ENCODE measurements at regions not wholly inside any gene's neighbourhood (a gene's known extent, or its start where the extent isn't known, plus 50 kb on each side); places are given as distances from the start of the nearest gene placed in this dataset.

DNA sequence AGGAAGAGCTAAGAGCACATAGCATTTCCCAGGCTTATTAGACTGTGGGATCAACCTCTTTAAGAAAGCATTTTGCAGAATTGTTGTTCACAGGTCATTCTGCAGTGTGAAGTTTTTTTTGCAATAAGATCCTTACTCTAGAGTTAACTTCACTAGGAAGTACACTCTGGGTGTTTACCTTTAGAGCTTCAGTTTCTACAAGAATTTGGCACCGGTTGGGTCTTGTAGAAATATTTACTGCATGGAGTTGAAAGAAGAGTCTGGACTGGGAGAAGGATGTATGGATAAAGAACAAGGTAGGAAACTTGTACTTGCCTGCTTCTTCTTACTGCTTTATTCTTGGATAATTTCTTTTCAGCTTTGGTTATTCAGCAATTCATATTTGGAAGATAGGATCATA is 944.9 kb upstream of the GYPC start (continued):
- TF ChIP-seq, protein P1, sequence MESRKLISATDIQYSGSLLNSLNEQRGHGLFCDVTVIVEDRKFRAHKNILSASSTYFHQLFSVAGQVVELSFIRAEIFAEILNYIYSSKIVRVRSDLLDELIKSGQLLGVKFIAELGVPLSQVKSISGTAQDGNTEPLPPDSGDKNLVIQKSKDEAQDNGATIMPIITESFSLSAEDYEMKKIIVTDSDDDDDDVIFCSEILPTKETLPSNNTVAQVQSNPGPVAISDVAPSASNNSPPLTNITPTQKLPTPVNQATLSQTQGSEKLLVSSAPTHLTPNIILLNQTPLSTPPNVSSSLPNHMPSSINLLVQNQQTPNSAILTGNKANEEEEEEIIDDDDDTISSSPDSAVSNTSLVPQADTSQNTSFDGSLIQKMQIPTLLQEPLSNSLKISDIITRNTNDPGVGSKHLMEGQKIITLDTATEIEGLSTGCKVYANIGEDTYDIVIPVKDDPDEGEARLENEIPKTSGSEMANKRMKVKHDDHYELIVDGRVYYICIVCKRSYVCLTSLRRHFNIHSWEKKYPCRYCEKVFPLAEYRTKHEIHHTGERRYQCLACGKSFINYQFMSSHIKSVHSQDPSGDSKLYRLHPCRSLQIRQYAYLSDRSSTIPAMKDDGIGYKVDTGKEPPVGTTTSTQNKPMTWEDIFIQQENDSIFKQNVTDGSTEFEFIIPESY (IDR thresholded peaks at IDR 0.05): no peak
- TF ChIP-seq CEBPZ (IDR thresholded peaks at IDR 0.05; ENCODE audit: low read depth, low read length) (no peak), NR2C1 (IDR thresholded peaks at IDR 0.05) (no peak), POLR2AphosphoS5 (IDR thresholded peaks at IDR 0.05; ENCODE audit: low read length) (no peak), ASH2L (IDR thresholded peaks at IDR 0.05; ENCODE audit: borderline replicate concordance, low read depth) (no peak), POU2F2 (IDR thresholded peaks at IDR 0.05; ENCODE audit: borderline replicate concordance, low read depth, low read length) (no peak)

GRCh38 chr2:125713533-125713932 is 942.4 kb upstream of the GYPC start:
- TF ChIP-seq POLR2AphosphoS2 (IDR thresholded peaks at IDR 0.05; ENCODE audit: low read depth, low read length) (no peak), MTA3 (IDR thresholded peaks at IDR 0.05; ENCODE audit: borderline replicate concordance, low read length) (no peak)
- TF ChIP-seq, protein P2, sequence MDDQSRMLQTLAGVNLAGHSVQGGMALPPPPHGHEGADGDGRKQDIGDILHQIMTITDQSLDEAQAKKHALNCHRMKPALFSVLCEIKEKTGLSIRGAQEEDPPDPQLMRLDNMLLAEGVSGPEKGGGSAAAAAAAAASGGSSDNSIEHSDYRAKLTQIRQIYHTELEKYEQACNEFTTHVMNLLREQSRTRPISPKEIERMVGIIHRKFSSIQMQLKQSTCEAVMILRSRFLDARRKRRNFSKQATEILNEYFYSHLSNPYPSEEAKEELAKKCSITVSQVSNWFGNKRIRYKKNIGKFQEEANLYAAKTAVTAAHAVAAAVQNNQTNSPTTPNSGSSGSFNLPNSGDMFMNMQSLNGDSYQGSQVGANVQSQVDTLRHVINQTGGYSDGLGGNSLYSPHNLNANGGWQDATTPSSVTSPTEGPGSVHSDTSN (IDR thresholded peaks at IDR 0.05; ENCODE audit: insufficient replicate concordance, low read depth, low read length): no peak
- ChIA-PET POLR2A (no interaction called here), CTCF (no interaction called here), SMC1A (ENCODE audit: uncharacterized antibody, unreplicated experiment) (no interaction called here), RAD21 (ENCODE audit: unreplicated experiment) (no interaction called here)
- H3K9ac ChIP-seq (ENCODE audit: control insufficient read depth, insufficient read depth, low read length): no peak overlapping the region
- intact Hi-C loops (cut with micrococcal nuclease; ENCODE audit: unreplicated experiment) (no loop called here), in situ Hi-C loops (cut with MboI) (no loop called here)
- H3K9me3 ChIP-seq (replicated peaks; ENCODE audit: control insufficient read depth, insufficient read depth, low read length): no peaks in the 10 kb centered on the region
- BruUV-seq (replicated peaks): no TSS peak
- ATAC-seq: no peak
- no peak overlapping the region for H3K4me2 ChIP-seq (ENCODE audit: control insufficient read depth, insufficient read depth)
- no peaks in the 10 kb centered on the region for H3K36me3 ChIP-seq (ENCODE audit: control insufficient read depth in 2 of 2, insufficient read depth in 2 of 2, low read length in 1 of 2)
- FAIRE-seq: no peak
- WGBS (ENCODE audit: insufficient coverage, insufficient replicate concordance, low lambda C conversion rate, missing lambda C conversion rate): 13% methylated on average over 6 of the region's 6 CpGs
- no peak overlapping the region for H3K27ac ChIP-seq (ENCODE audit: control insufficient read depth, insufficient read depth)
- no peak overlapping the region for H3K4me3 ChIP-seq
- H4K20me1 ChIP-seq (ENCODE audit: control insufficient read depth, insufficient read depth): no peaks in the 10 kb centered on the region
- H3K4me1 ChIP-seq (ENCODE audit: control insufficient read depth, insufficient read depth, low read length): no peaks in the 10 kb centered on the region
- H2AFZ ChIP-seq (ENCODE audit: control insufficient read depth, low read depth, low read length): 0 out of 2 replicates have a peak overlapping the region, but pooled peaks have one; percentile 4
- no peaks in the 10 kb centered on the region for H3K79me2 ChIP-seq (ENCODE audit: control insufficient read depth, insufficient read depth, low read length)
- DNase-seq (ENCODE audit: low read depth, low spot score): no peak
- H3K27me3 ChIP-seq (replicated peaks in 1 of 2; ENCODE audit: control insufficient read depth in 2 of 2, insufficient read depth in 2 of 2, low read length in 1 of 2): no peaks in the 10 kb centered on the region

All from GM12878 (cell line).